ENCODE measurements at regions not wholly inside any gene's neighbourhood (a gene's known extent, or its start where the extent isn't known, plus 50 kb on each side); places are given as distances from the start of the nearest gene placed in this dataset.

DNA sequence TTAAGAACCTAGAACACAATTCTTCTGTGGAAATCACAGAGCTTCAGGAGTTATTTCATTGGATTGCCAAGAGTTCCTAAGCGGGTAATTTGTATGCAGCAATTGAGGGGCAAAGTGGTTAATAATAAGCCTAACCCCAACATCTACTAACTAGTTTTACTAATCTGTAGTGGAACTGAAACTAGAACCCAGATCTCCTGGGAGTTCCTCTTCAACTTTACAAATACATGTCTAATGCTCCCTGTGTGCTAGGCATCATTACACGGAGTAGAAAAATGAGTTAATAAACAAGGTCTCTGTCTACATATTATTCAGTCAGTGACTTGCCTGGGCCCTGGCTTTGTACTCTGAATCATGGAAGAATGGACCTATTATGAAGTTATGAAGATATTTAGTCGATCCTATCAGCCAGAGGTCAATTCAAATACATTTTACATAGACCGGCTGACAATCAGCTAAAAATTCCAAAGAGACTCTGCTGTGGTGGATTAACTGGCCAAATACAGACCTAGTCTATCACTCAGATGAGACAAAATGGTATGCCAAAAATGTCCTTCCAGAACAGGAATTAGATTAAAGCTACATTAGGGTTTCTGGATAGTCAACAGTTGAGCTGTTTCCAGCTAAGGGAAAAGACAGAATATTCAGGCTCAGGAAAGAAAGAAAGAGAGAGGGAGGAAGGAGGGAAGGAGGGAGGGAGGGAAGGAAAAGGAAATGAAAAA, 326.0 kb downstream of the FBXW7 start:
- TF ChIP-seq, protein P1, sequence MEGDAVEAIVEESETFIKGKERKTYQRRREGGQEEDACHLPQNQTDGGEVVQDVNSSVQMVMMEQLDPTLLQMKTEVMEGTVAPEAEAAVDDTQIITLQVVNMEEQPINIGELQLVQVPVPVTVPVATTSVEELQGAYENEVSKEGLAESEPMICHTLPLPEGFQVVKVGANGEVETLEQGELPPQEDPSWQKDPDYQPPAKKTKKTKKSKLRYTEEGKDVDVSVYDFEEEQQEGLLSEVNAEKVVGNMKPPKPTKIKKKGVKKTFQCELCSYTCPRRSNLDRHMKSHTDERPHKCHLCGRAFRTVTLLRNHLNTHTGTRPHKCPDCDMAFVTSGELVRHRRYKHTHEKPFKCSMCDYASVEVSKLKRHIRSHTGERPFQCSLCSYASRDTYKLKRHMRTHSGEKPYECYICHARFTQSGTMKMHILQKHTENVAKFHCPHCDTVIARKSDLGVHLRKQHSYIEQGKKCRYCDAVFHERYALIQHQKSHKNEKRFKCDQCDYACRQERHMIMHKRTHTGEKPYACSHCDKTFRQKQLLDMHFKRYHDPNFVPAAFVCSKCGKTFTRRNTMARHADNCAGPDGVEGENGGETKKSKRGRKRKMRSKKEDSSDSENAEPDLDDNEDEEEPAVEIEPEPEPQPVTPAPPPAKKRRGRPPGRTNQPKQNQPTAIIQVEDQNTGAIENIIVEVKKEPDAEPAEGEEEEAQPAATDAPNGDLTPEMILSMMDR (IDR thresholded peaks at IDR 0.05): no peak
- TF ChIP-seq POLR2A (IDR thresholded peaks at IDR 0.05): no peak
